Mucosa of descending colon (tissue), 3 donors: ENCODE measurements at regions not wholly inside any gene's neighbourhood (a gene's known extent, or its start where the extent isn't known, plus 50 kb on each side); places are given as distances from the start of the nearest gene placed in this dataset.
"Not testable (repeated sequence)": the region's sequence is repeated elsewhere in the genome, so short reads cannot be mapped to it uniquely, and the experiment has no call there.

Experiments used
- ATAC-seq: fragments of 200-7000 bp; cut with Tn5 transposase; one replicate; pipeline ENCODE4 v1.9.1; 2020; ENCODE audit warnings: mild to moderate bottlenecking, moderate library complexity
- DNase-seq, 3 donors: peaks; one replicate each; pipeline ENCODE4 v3.0.0-alpha.2; 2020
- H3K36me3 ChIP-seq: fragments of 200-600 bp; one replicate; pipeline ENCODE4 v1.8.0; 2021; ENCODE audit warnings: low read depth, mild to moderate bottlenecking
- H3K4me1 ChIP-seq: fragments of 200-600 bp; one replicate; pipeline ENCODE4 v1.8.0; 2021; ENCODE audit warnings: low read depth, mild to moderate bottlenecking
- H3K4me3 ChIP-seq: fragments of 200-600 bp; one replicate; pipeline ENCODE4 v1.8.0; 2021; ENCODE audit warnings: mild to moderate bottlenecking
- H3K9me3 ChIP-seq: fragments of 200-600 bp; one replicate; pipeline ENCODE4 v1.8.0; 2021; ENCODE audit warnings: mild to moderate bottlenecking
- intact Hi-C, 2 donors: fragments of 100-400 bp; cut with DNase I in 1 of 2; cut with micrococcal nuclease in 1 of 2; formaldehyde crosslinking; loops; one replicate each; pipeline versions ENCODE4 v1.11.0 to v1.11.1; 2022; cut with DNase I, micrococcal nuclease
- TF ChIP-seq, protein P1 (sequence below): fragments of 200-600 bp; IDR thresholded peaks from one replicate; pipeline ENCODE4 v1.8.0; 2022; ENCODE audit warnings: antibody characterized with exemption, mild to moderate bottlenecking
- donor health status: DM: no; HTN: no; CAD: no; lungs with moderate emphysema.
- donor health status: DM: no; HTN: no; CAD: no.
- donor health status: DM: no; HTN: yes; CAD: no.

DNA sequence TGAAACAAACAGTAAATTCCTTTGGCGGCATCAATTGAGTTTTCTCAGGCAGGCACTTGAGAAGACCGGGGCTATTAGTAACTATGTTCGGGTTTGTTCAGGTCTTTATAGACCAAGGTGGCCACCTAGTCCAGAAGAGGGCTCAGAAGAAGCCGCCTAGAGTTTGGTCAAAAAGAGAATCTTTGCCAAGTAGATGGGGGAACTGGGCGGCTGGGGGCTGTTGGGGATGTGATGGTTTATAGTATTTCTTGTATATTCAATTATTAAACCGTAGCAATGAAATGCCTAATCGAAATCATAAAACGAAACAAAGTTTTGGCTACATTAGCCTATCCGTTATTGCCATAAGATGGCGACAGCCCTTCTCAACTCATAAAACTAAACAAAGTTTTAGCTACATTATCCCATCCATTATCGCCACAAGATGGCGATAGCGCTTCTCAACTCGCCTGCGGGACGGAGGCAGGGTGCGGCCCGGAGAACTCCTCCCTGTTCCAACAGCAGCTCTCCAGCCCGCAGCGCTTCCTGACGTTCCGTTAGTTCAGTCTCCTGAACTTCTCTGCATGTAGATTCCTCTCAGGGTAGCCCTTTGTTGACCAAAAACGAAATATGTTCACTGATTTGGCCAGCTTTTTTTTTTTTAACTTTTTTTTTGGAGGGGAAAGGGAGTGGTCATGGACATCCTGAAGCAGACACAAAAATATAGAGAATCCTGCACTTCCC is 120.5 kb upstream of the PRSS16 start:
- TF ChIP-seq, protein P1, sequence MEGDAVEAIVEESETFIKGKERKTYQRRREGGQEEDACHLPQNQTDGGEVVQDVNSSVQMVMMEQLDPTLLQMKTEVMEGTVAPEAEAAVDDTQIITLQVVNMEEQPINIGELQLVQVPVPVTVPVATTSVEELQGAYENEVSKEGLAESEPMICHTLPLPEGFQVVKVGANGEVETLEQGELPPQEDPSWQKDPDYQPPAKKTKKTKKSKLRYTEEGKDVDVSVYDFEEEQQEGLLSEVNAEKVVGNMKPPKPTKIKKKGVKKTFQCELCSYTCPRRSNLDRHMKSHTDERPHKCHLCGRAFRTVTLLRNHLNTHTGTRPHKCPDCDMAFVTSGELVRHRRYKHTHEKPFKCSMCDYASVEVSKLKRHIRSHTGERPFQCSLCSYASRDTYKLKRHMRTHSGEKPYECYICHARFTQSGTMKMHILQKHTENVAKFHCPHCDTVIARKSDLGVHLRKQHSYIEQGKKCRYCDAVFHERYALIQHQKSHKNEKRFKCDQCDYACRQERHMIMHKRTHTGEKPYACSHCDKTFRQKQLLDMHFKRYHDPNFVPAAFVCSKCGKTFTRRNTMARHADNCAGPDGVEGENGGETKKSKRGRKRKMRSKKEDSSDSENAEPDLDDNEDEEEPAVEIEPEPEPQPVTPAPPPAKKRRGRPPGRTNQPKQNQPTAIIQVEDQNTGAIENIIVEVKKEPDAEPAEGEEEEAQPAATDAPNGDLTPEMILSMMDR, result peak; percentile 49
- H3K9me3 ChIP-seq, result no peaks in the 10 kb centered on the region
- DNase-seq, result peak; percentile 86 to 99 (median 91)
- H3K4me3 ChIP-seq, result no peak overlapping the region
- no peaks in the 10 kb centered on the region for H3K36me3 ChIP-seq
- H3K4me1 ChIP-seq, result no peaks in the 10 kb centered on the region
- intact Hi-C loops, result no loop called here
- peak; percentile 89 for ATAC-seq

DNA sequence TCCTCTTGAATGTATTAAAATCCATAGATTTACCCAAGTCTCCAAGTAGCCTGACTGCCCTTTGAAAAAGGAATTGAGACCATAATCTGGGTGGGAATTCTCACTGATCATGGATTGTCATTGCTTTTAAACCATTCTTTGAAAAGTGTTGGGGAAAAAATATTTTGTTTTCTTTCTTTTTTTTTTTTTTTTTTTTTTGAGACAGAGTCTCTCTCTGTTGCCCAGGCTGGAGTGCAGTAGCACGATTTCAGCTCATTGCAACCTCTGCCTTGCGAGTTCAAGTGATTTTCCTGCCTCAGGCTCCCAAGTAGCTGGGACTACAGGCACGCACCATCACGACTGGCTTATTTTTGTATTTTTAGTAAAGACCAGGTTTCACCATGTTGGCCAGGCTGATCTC is 119.6 kb upstream of the PRSS16 start:
- intact Hi-C loops, result not testable (repeated sequence)

DNA sequence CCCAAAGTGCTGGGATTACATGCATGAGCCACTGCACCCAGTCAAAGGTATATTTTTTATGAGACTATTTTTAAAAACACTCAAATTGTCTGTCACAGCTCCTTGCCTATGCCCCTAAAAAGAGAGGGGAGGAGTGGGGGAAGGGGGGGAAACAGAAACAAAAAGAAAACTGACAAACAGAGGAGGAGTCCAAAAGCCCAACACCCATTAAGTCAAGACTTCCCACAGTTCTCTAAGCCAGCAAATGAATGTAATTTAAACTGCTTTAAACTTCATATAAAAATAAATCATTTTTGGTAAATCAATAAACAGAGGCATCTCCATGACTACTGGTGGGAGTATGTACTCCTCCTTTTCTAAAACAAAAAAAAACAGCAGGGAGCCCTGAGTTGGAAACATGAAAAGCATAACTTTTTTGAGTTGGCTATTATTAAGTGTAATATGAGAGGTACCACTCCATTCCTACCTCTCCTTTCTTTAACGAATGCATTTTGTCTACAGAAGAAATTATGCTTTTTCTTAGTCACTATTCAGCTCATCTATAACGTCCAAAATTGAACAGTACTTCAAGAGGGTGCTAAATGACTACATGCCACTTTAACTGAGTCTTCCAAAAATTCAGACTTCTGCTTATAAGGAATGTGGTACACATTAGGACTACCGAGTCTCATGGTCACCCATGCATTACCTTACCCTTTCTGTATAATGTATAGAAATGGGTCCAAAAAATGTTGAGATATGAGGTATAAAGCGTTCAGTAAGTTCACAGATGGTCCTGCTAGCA is 119.0 kb upstream of the PRSS16 start:
- H3K9me3 ChIP-seq, result no peaks in the 10 kb centered on the region
- no peak overlapping the region for H3K4me3 ChIP-seq
- H3K36me3 ChIP-seq, result no peaks in the 10 kb centered on the region
- TF ChIP-seq, protein P1, result no peak
- no peak for DNase-seq
- intact Hi-C loops, result no loop called here
- ATAC-seq, result no peak
- no peaks in the 10 kb centered on the region for H3K4me1 ChIP-seq

More for the DNA sequence above, 119.6 kb upstream of the PRSS16 start:
- not testable (repeated sequence) for H3K4me1 ChIP-seq, H3K4me3 ChIP-seq, DNase-seq, ATAC-seq, H3K9me3 ChIP-seq, H3K36me3 ChIP-seq

DNA sequence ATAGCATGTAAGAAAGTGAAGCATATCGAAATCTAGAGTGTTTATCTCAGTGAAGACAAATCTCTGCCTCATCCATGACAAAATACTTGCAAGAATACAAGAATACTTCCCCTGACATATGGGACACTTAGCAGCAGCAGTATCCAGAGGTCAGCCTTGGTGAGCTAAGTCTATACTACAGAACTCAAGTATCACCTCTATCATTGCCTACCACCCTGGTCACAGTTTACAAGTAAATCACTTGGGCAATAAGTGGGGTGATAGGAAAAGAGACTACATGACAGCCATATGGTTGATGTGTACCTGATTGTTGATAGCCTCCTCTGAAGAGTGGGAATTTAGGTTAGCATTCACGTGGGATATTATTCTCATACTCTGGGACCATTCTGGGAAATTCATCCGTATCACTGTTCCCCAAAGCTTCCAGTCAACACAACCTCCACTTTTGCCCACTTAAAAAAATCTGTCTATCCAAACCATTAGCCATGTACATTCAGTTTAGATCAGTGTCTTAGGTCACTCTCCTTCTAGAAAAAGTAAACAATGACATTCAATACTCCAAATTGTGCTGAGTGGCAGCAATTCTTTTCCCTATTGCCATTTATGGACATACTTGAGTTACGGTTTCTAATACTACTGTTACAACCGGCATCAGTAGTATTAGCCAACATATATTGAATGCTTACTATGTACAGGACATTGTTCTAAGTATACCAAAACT is 118.2 kb upstream of the PRSS16 start:
- intact Hi-C loops, result no loop called here
- DNase-seq, result no peak
- H3K4me3 ChIP-seq, result no peak overlapping the region
- peaks cover 5% of the 10 kb centered on the region for H3K4me1 ChIP-seq
- no peak for ATAC-seq
- TF ChIP-seq, protein P1, result no peak
- H3K9me3 ChIP-seq, result no peaks in the 10 kb centered on the region
- no peaks in the 10 kb centered on the region for H3K36me3 ChIP-seq

DNA sequence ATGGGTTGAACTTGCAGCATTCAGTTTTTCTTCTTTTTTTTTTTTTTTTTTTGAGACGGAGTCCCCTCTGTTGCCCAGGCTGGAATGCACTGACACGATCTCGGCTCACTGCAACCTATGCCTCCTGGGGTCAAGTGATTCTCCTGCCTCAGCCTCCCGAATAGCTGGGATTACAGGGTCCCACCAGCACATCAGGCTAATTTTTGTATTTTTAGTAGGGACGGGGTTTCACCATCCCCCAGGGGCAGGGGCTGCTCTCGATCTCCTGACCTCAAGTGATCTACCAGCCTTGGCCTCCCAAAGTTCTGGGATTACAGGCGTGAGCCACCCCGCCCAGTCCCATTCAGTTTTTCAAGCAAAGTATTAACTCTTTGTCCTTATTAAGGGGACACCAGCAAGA is 117.6 kb upstream of the PRSS16 start:
- H3K36me3 ChIP-seq, result no peaks in the 10 kb centered on the region
- TF ChIP-seq, protein P1, result no peak
- intact Hi-C loops, result loop anchor here in 1 of 2 donors (10.0 kb wide), 1 partner anchor 915 kb away; a partner anchor contains a TSS
- H3K4me3 ChIP-seq, result no peak overlapping the region
- ATAC-seq (no peak), DNase-seq (no peak)
- peaks cover 9% of the 10 kb centered on the region for H3K4me1 ChIP-seq
- H3K9me3 ChIP-seq, result no peaks in the 10 kb centered on the region
